ENCODE measurements at regions not wholly inside any gene's neighbourhood (a gene's known extent, or its start where the extent isn't known, plus 50 kb on each side); places are given as distances from the start of the nearest gene placed in this dataset.

DNA sequence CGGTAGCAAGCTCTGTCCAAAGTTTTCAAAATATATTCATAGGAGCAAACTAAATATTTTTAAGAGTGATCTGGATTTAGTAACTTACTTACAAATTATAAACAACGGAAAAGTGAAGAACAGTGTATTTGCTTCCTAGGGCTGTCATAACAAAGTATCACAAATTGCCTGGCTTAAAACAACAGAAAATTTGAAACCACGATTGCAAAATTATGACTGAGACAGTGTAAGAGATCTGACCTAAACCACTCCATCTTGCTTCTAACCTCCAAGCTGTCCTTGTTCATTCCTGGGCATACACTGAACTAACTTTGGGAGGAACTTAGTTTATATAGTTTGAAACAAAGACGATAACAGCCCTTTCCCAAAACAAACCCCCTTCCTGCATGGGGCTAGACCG is 202.0 kb upstream of the CDH6 start:
- DNase-seq = no peak
- H3K79me2 ChIP-seq (ENCODE audit: low read length) = no peaks in the 10 kb centered on the region
- no peak overlapping the region for H3K4me2 ChIP-seq (ENCODE audit: low read depth, low read length, poor library complexity, severe bottlenecking)
- no peak overlapping the region for H2AFZ ChIP-seq (ENCODE audit: low read length)
- no peak overlapping the region for H3K9ac ChIP-seq (ENCODE audit: low read length)
- no peaks in the 10 kb centered on the region for H3K9me2 ChIP-seq (replicated peaks; ENCODE audit: insufficient read depth, low read length)
- H3K36me3 ChIP-seq (ENCODE audit: insufficient read depth, low read length) = no peaks in the 10 kb centered on the region
- no peaks in the 10 kb centered on the region for H3K27me3 ChIP-seq (ENCODE audit: low read length)
- no peak overlapping the region for H3K27ac ChIP-seq (ENCODE audit: low read length)
- H3K4me1 ChIP-seq (ENCODE audit: low read length) = no peaks in the 10 kb centered on the region
- H3K4me3 ChIP-seq (ENCODE audit: low read length) = no peak overlapping the region
- H4K20me1 ChIP-seq (ENCODE audit: insufficient read depth, low read depth, low read length) = no peaks in the 10 kb centered on the region
- peaks cover 5% of the 10 kb centered on the region for H3K9me3 ChIP-seq (ENCODE audit: low read length)

DNA sequence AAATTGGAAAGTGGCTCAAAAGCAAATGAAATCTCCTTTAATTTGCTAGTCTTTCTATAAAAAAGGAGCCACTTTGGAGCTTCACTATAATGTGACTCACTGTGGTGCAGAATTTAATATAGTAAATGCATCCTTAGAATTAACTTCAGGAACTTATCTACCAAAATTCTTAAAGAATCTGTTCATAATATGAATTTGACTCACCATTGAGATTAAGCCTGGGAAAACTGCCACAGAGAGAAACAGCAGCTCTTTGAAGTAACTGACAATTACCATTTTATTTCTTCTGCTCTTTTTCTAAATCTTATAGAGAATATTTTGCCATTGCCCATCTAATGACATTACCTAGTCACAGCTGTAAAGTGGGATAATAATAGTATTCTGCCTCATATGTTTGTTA is 211.9 kb upstream of the CDH6 start:
- Histone ChIP-seq H3K4me2 (ENCODE audit: low read depth, low read length, poor library complexity, severe bottlenecking) (no peak overlapping the region), H3K9me3 (ENCODE audit: low read length) (peaks cover 2% of the 10 kb centered on the region; the same call in 1 of the 2 replicates), H3K36me3 (ENCODE audit: insufficient read depth, low read length) (no peaks in the 10 kb centered on the region), H4K20me1 (ENCODE audit: insufficient read depth, low read depth, low read length) (no peaks in the 10 kb centered on the region), H3K27ac (ENCODE audit: low read length) (no peak overlapping the region), H3K4me3 (ENCODE audit: low read length) (no peak overlapping the region), H2AFZ (ENCODE audit: low read length) (no peak overlapping the region), H3K79me2 (ENCODE audit: low read length) (no peaks in the 10 kb centered on the region), H3K9me2 (replicated peaks; ENCODE audit: insufficient read depth, low read length) (no peaks in the 10 kb centered on the region), H3K27me3 (ENCODE audit: low read length) (no peaks in the 10 kb centered on the region), H3K4me1 (ENCODE audit: low read length) (no peaks in the 10 kb centered on the region), H3K9ac (ENCODE audit: low read length) (no peak overlapping the region)
- no peak for DNase-seq

DNA sequence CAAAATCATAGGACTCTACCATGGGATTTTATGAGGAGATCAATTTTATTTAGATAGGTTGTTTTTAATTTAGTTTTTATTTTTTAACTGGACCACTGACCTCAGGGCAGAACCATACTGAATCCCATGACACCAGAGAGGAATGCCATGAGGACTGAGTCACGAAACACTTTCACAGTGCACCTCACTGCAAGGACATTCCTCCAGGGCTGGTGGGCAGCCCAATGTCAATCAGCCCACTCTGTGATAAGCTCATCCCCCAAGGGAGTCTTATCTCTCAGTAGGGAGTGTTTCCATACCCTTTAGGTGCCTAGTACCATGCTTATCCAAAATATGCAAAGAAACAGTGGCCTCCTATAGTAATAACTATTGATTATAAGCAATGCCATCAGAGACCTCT is 224.5 kb upstream of the CDH6 start:
- Histone ChIP-seq H3K9me3 (ENCODE audit: low read length) (no peaks in the 10 kb centered on the region; the same call in 1 of the 2 replicates), H3K36me3 (ENCODE audit: insufficient read depth, low read length) (no peaks in the 10 kb centered on the region), H4K20me1 (ENCODE audit: insufficient read depth, low read depth, low read length) (no peaks in the 10 kb centered on the region), H3K9ac (ENCODE audit: low read length) (no peak overlapping the region), H3K79me2 (ENCODE audit: low read length) (no peaks in the 10 kb centered on the region), H3K4me2 (ENCODE audit: low read depth, low read length, poor library complexity, severe bottlenecking) (no peak overlapping the region), H2AFZ (ENCODE audit: low read length) (no peak overlapping the region), H3K4me3 (ENCODE audit: low read length) (no peak overlapping the region), H3K4me1 (ENCODE audit: low read length) (no peaks in the 10 kb centered on the region), H3K27ac (ENCODE audit: low read length) (no peak overlapping the region), H3K9me2 (replicated peaks; ENCODE audit: insufficient read depth, low read length) (no peaks in the 10 kb centered on the region), H3K27me3 (ENCODE audit: low read length) (no peaks in the 10 kb centered on the region)
- no peak for DNase-seq

DNA sequence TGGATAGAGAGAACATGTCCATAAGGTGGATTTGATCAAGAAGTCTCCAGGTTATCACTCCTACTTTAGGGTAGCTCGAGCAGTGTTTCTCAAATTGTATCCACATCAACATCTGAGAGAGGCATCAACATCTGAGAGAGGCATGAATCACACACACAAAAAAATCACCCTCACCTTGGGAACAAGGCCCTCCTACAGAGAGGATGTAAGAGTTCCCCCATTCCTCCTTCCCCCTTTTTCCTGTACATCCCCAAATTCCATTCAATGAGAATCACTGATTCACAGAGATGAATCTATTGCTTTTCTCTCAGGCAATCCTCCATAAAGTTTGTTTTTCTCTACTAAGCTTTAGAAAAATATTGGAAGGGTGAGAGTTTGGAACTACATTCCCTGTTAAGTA is 233.4 kb upstream of the CDH6 start:
- Histone ChIP-seq H3K4me2 (ENCODE audit: low read depth, low read length, poor library complexity, severe bottlenecking) (no peak overlapping the region), H3K4me1 (ENCODE audit: low read length) (no peaks in the 10 kb centered on the region)

DNA sequence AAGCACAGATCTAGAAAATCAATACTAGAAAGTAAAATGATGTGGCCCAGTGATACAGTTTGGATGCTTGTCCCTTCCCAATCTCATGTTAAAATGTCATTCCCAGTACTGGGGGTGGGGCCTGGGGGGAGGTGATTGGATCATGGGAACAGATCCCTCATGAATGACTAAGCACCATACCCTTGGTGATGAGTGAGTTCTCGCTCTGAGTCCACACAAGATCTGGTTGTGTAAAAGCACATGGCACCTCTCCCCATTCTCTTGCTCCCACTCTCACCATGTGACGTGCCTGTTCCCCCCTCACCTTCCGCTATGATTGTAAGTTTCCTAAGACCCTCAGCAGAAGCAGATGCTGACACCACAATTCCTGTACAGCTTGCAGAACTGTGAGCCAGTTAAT is 234.2 kb upstream of the CDH6 start:
- no peak overlapping the region for H3K4me2 ChIP-seq (ENCODE audit: low read depth, low read length, poor library complexity, severe bottlenecking)

More for the DNA sequence above, 233.4 kb upstream of the CDH6 start:
- Histone ChIP-seq H3K27me3 (ENCODE audit: low read length) (no peaks in the 10 kb centered on the region), H3K4me3 (ENCODE audit: low read length) (no peak overlapping the region), H3K9me3 (ENCODE audit: low read length) (peaks cover 3% of the 10 kb centered on the region), H3K9ac (ENCODE audit: low read length) (no peak overlapping the region), H3K9me2 (replicated peaks; ENCODE audit: insufficient read depth, low read length) (no peaks in the 10 kb centered on the region), H3K27ac (ENCODE audit: low read length) (no peak overlapping the region), H4K20me1 (ENCODE audit: insufficient read depth, low read depth, low read length) (no peaks in the 10 kb centered on the region), H3K79me2 (ENCODE audit: low read length) (no peaks in the 10 kb centered on the region), H2AFZ (ENCODE audit: low read length) (no peak overlapping the region), H3K36me3 (ENCODE audit: insufficient read depth, low read length) (no peaks in the 10 kb centered on the region)
- no peak for DNase-seq

DNA sequence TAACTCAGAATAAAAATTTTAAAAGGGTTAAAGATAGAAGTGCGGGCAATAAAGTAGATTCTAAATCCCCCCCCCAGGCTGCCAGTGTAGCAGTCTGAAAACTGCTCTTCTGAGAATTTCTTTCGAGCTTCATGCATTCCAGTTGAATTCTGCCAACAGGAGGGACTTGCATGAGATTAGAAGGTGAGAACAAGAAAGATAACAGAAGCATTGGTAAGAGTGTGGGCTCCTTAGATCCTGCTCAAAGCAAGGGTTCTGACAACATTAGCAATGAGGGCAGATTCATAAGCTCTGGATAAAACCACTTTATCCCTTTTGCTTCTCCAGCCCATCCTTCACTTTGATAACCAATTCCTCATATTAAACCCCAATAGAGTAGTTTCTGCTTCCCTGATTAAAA is 235.9 kb upstream of the CDH6 start:
- H3K27ac ChIP-seq (ENCODE audit: low read length) = no peak overlapping the region
- no peaks in the 10 kb centered on the region for H3K27me3 ChIP-seq (ENCODE audit: low read length)
- no peak for DNase-seq
- no peaks in the 10 kb centered on the region for H3K9me2 ChIP-seq (replicated peaks; ENCODE audit: insufficient read depth, low read length)
- H3K36me3 ChIP-seq (ENCODE audit: insufficient read depth, low read length) = no peaks in the 10 kb centered on the region
- no peaks in the 10 kb centered on the region for H3K4me1 ChIP-seq (ENCODE audit: low read length)
- peaks cover 3% of the 10 kb centered on the region for H3K9me3 ChIP-seq (ENCODE audit: low read length)
- no peak overlapping the region for H2AFZ ChIP-seq (ENCODE audit: low read length)
- no peaks in the 10 kb centered on the region for H4K20me1 ChIP-seq (ENCODE audit: insufficient read depth, low read depth, low read length)
- no peak overlapping the region for H3K9ac ChIP-seq (ENCODE audit: low read length)
- no peak overlapping the region for H3K4me2 ChIP-seq (ENCODE audit: low read depth, low read length, poor library complexity, severe bottlenecking)
- no peak overlapping the region for H3K4me3 ChIP-seq (ENCODE audit: low read length)
- no peaks in the 10 kb centered on the region for H3K79me2 ChIP-seq (ENCODE audit: low read length)

More for the DNA sequence above, 234.2 kb upstream of the CDH6 start:
- Histone ChIP-seq H3K27me3 (ENCODE audit: low read length) (no peaks in the 10 kb centered on the region), H4K20me1 (ENCODE audit: insufficient read depth, low read depth, low read length) (no peaks in the 10 kb centered on the region), H3K79me2 (ENCODE audit: low read length) (no peaks in the 10 kb centered on the region), H3K27ac (ENCODE audit: low read length) (no peak overlapping the region), H3K9ac (ENCODE audit: low read length) (no peak overlapping the region), H3K9me2 (replicated peaks; ENCODE audit: insufficient read depth, low read length) (no peaks in the 10 kb centered on the region), H3K36me3 (ENCODE audit: insufficient read depth, low read length) (no peaks in the 10 kb centered on the region), H2AFZ (ENCODE audit: low read length) (no peak overlapping the region), H3K4me3 (ENCODE audit: low read length) (no peak overlapping the region), H3K9me3 (ENCODE audit: low read length) (peaks cover 3% of the 10 kb centered on the region), H3K4me1 (ENCODE audit: low read length) (no peaks in the 10 kb centered on the region)
- DNase-seq = no peak

DNA sequence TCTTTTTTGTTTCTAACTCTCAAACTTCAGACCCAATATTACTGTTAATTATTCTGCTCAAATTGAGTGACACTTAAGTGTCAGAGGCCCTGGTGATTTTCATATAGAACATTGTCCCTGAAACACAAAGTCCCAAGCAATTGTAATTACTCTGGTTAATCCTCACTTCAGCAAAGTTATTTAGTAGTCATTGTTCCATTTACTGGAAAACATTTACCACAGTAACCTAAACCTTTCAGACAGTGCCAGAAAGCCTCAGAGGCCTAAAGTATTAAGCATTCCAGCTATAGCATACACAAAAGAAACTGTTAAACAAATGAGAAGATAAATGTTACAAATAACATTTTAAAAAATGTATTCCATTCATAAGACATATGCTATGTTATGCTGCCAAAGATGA is 237.2 kb upstream of the CDH6 start:
- Histone ChIP-seq H3K27me3 (ENCODE audit: low read length) (no peaks in the 10 kb centered on the region), H3K27ac (ENCODE audit: low read length) (no peak overlapping the region), H2AFZ (ENCODE audit: low read length) (no peak overlapping the region)

DNA sequence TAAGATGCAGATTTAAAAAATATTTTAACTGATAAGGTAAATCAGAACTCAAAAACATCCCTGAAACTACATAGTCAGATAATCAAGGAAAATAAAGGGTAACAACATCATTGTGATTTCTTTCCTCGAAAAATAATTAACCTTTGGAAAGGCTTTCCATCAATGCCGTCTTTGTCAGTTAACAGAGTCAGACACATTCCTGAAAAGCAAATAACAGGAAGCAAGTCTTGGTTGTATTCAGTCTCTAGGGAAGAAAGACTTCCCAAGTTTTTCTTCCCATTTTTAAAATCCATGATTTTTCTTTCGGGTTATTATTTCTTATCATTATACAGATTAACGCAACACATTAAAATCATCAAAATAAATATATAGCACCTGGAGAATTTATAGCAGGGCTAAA is 256.4 kb upstream of the CDH6 start:
- Histone ChIP-seq H3K4me3 (ENCODE audit: low read length) (no peak overlapping the region), H3K27me3 (ENCODE audit: low read length) (no peaks in the 10 kb centered on the region), H3K36me3 (ENCODE audit: insufficient read depth, low read length) (no peaks in the 10 kb centered on the region), H3K79me2 (ENCODE audit: low read length) (no peaks in the 10 kb centered on the region), H3K9me3 (ENCODE audit: low read length) (peaks cover 8% of the 10 kb centered on the region; the same call in 1 of the 2 replicates), H2AFZ (ENCODE audit: low read length) (no peak overlapping the region), H3K9ac (ENCODE audit: low read length) (no peak overlapping the region), H3K4me2 (ENCODE audit: low read depth, low read length, poor library complexity, severe bottlenecking) (no peak overlapping the region), H3K27ac (ENCODE audit: low read length) (no peak overlapping the region), H4K20me1 (ENCODE audit: insufficient read depth, low read depth, low read length) (no peaks in the 10 kb centered on the region), H3K9me2 (replicated peaks; ENCODE audit: insufficient read depth, low read length) (no peaks in the 10 kb centered on the region), H3K4me1 (ENCODE audit: low read length) (no peaks in the 10 kb centered on the region)
- DNase-seq = no peak

More for the DNA sequence above, 237.2 kb upstream of the CDH6 start:
- Histone ChIP-seq H3K9me2 (replicated peaks; ENCODE audit: insufficient read depth, low read length) (no peaks in the 10 kb centered on the region), H3K9ac (ENCODE audit: low read length) (no peak overlapping the region), H3K36me3 (ENCODE audit: insufficient read depth, low read length) (no peaks in the 10 kb centered on the region), H3K4me3 (ENCODE audit: low read length) (no peak overlapping the region), H3K79me2 (ENCODE audit: low read length) (no peaks in the 10 kb centered on the region), H4K20me1 (ENCODE audit: insufficient read depth, low read depth, low read length) (no peaks in the 10 kb centered on the region), H3K9me3 (ENCODE audit: low read length) (peaks cover 3% of the 10 kb centered on the region), H3K4me2 (ENCODE audit: low read depth, low read length, poor library complexity, severe bottlenecking) (no peak overlapping the region), H3K4me1 (ENCODE audit: low read length) (no peaks in the 10 kb centered on the region)
- DNase-seq = no peak

DNA sequence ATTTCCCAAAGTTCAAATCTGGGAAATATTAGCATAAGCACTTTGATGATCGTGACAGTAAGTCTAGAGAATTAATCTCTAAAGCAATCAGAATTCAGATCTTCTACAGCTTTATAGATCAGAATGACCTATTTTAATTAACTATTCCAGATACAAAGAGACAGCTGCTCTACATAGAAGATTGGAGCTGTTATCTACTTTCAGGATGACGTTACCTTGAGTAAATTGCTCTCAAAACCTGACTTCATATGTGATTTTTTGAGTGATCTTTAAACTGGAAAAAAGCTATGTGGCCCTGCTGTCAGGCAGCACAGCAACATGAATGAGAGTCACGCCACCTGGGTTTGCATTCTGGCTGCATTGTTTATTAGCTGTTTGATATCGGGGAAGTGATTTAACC is 259.9 kb upstream of the CDH6 start:
- Histone ChIP-seq H4K20me1 (ENCODE audit: insufficient read depth, low read depth, low read length) (no peaks in the 10 kb centered on the region), H3K27ac (ENCODE audit: low read length) (no peak overlapping the region), H3K9ac (ENCODE audit: low read length) (no peak overlapping the region), H3K27me3 (ENCODE audit: low read length) (no peaks in the 10 kb centered on the region), H3K9me2 (replicated peaks; ENCODE audit: insufficient read depth, low read length) (no peaks in the 10 kb centered on the region), H3K4me1 (ENCODE audit: low read length) (no peaks in the 10 kb centered on the region), H2AFZ (ENCODE audit: low read length) (no peak overlapping the region), H3K36me3 (ENCODE audit: insufficient read depth, low read length) (no peaks in the 10 kb centered on the region), H3K9me3 (ENCODE audit: low read length) (peaks cover 4% of the 10 kb centered on the region; the same call in 1 of the 2 replicates), H3K4me2 (ENCODE audit: low read depth, low read length, poor library complexity, severe bottlenecking) (no peak overlapping the region), H3K4me3 (ENCODE audit: low read length) (no peak overlapping the region), H3K79me2 (ENCODE audit: low read length) (no peaks in the 10 kb centered on the region)
- no peak for DNase-seq

All from Karpas-422 (cell line).